HFFc6 (cell line): ENCODE measurements at regions not wholly inside any gene's neighbourhood (a gene's known extent, or its start where the extent isn't known, plus 50 kb on each side); places are given as distances from the start of the nearest gene placed in this dataset.

ENCODE experiments used
- DNase-seq: peaks from one replicate; pipeline ENCODE4 v3.0.0-alpha.2; 2018
- H3K27ac Mint-ChIP-seq: 2 replicates; pipeline ENCODE4 v1.8.0; 2020; ENCODE audit warnings: mild to moderate bottlenecking, mixed read lengths
- H3K27me3 Mint-ChIP-seq: 2 replicates; pipeline ENCODE4 v1.8.0; 2021; ENCODE audit warnings: mild to moderate bottlenecking, moderate library complexity, mixed read lengths; ENCODE audit not compliant: insufficient read depth
- H3K36me3 Mint-ChIP-seq: 2 replicates; pipeline ENCODE4 v1.8.0; 2021; ENCODE audit warnings: low read depth, mixed read lengths
- H3K4me1 Mint-ChIP-seq: 2 replicates; pipeline ENCODE4 v1.8.0; 2020; ENCODE audit warnings: low read depth, mixed read lengths
- H3K4me3 Mint-ChIP-seq: 2 replicates; pipeline ENCODE4 v1.8.0; 2020; ENCODE audit warnings: mild to moderate bottlenecking, moderate library complexity, mixed read lengths
- H3K9me3 Mint-ChIP-seq: 2 replicates; pipeline ENCODE4 v1.8.0; 2020; ENCODE audit warnings: mild to moderate bottlenecking, mixed read lengths
- TF ChIP-seq, protein P1 (sequence below): fragments of 200-600 bp; sonication (generic); IDR thresholded peaks from 2 replicates; pipeline ENCODE4 v1.5.0; 2021; ENCODE audit warnings: antibody characterized with exemption, mild to moderate bottlenecking

DNA sequence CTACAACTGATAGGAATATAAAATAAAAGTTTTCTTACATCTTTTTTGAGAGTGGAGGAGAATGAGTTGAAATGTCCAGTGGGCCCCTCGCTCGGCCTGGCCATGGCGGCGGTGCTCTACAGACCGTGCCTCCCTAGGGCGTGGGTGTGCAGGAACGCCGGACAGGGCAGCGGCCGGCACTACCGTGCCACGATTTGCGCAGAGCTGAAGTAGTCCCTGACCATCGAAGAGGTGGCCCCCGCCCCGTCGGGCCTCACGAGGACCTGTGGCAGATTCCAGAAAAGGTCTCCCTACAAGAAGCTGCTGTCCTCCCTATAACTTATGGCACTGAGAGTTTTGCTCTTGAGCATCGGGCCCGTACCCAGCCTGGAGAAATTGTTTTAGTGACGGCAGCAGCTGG is 228.9 kb upstream of the ARHGAP24 start:
- no peaks in the 10 kb centered on the region for H3K36me3 Mint-ChIP-seq
- TF ChIP-seq, protein P1, sequence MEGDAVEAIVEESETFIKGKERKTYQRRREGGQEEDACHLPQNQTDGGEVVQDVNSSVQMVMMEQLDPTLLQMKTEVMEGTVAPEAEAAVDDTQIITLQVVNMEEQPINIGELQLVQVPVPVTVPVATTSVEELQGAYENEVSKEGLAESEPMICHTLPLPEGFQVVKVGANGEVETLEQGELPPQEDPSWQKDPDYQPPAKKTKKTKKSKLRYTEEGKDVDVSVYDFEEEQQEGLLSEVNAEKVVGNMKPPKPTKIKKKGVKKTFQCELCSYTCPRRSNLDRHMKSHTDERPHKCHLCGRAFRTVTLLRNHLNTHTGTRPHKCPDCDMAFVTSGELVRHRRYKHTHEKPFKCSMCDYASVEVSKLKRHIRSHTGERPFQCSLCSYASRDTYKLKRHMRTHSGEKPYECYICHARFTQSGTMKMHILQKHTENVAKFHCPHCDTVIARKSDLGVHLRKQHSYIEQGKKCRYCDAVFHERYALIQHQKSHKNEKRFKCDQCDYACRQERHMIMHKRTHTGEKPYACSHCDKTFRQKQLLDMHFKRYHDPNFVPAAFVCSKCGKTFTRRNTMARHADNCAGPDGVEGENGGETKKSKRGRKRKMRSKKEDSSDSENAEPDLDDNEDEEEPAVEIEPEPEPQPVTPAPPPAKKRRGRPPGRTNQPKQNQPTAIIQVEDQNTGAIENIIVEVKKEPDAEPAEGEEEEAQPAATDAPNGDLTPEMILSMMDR: no peak
- H3K27ac Mint-ChIP-seq: no peak overlapping the region
- no peak for DNase-seq
- H3K27me3 Mint-ChIP-seq: no peaks in the 10 kb centered on the region
- H3K9me3 Mint-ChIP-seq: peaks cover 4% of the 10 kb centered on the region
- no peaks in the 10 kb centered on the region for H3K4me1 Mint-ChIP-seq
- no peak overlapping the region for H3K4me3 Mint-ChIP-seq

DNA sequence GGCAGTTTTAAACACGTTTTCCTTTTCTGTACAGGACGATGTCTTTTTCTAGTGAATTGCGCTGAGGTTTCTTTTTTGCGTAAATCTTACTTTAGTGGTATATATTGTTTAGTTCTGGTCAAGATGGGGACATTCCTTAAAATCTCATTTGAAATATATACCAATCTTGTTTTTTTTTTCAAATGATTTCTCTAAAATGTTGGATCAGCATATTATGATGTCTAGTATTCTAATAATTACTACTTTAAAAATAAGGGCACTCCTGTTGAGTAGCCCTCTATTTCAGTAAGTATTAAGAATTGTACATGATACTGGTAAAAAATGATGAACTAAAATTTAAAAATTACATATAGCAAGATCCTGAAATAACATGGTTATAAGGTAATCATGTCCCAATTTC is 224.1 kb upstream of the ARHGAP24 start:
- Mint-ChIP-seq H3K9me3 (peaks cover 19% of the 10 kb centered on the region), H3K27ac (no peak overlapping the region), H3K36me3 (no peaks in the 10 kb centered on the region), H3K4me1 (no peaks in the 10 kb centered on the region), H3K4me3 (no peak overlapping the region), H3K27me3 (no peaks in the 10 kb centered on the region)
- DNase-seq: no peak
- TF ChIP-seq, protein P1: no peak

DNA sequence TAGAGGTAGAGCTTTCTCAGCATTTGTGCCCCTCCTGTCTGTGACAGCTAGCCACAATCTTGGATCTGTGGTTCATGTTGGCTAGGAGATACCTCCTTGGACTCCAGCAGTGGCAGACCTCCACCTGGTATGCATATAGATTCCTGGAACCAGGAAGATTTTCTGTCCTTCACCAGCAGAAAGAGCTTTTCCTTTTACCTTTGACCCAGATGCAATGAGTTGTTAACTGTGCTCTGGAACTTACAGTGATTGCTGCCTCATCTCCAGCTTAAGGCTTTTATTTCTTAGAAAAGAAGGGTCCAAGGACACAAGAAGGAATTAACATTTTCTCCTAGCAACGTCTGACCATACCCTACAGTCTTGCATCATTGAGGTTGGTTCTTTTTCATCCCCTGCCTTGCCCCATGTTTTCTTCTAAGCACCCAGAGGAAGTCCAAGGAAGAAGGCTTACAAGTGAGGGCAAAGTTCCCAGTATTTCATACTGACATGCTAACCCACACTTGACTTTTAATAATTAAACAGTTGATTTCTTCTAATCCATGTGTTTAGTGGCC is 217.1 kb upstream of the ARHGAP24 start:
- no peaks in the 10 kb centered on the region for H3K27me3 Mint-ChIP-seq
- no peaks in the 10 kb centered on the region for H3K4me1 Mint-ChIP-seq
- no peak overlapping the region for H3K4me3 Mint-ChIP-seq
- H3K9me3 Mint-ChIP-seq: peaks cover 15% of the 10 kb centered on the region
- H3K36me3 Mint-ChIP-seq: no peaks in the 10 kb centered on the region
- DNase-seq: no peak
- TF ChIP-seq, protein P1: no peak
- H3K27ac Mint-ChIP-seq: no peak overlapping the region

DNA sequence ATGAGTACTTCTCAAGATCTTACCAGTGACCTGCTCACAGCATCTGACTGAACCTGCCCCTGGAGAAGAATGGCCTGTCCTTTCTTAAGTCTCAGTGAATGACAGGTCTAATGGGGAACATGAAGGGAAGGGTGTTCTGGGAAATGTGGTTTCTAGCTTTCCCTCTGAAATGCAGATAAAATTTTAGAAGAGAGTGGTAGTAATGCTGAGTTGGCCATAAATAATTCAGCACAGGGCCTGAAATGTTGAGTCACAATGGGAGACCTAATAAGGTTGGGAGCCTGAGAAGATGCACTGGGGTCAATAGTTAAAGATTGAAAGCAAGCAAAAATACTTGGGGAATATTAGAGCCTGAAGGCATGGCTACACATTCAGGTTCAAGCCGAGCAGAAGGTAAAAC is 214.9 kb upstream of the ARHGAP24 start:
- no peaks in the 10 kb centered on the region for H3K4me1 Mint-ChIP-seq
- H3K36me3 Mint-ChIP-seq: no peaks in the 10 kb centered on the region
- no peak overlapping the region for H3K4me3 Mint-ChIP-seq
- TF ChIP-seq, protein P1: no peak
- DNase-seq: no peak
- no peaks in the 10 kb centered on the region for H3K27me3 Mint-ChIP-seq
- no peak overlapping the region for H3K27ac Mint-ChIP-seq
- peaks cover 5% of the 10 kb centered on the region; the same call in 1 of the 2 replicates for H3K9me3 Mint-ChIP-seq

DNA sequence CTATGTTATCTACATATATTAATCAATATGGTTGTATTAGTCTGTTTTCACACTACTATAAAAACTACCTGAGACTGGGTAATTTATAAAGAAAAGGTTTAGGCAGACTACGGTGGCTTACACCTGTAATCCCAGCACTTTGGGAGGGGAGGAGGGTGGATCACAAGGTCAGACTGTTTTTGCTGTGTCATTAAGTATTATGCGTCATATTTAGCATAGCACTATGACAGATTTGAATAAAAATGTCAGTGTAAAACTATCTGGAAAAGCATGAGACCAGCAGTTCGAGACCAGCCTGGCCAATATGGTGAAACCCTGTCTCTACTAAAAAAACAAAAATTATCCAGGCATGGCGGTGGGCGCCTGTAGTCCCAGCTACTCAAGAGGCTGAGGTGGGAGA is 209.7 kb upstream of the ARHGAP24 start:
- no peaks in the 10 kb centered on the region for H3K4me1 Mint-ChIP-seq
- H3K27ac Mint-ChIP-seq: no peak overlapping the region
- H3K4me3 Mint-ChIP-seq: no peak overlapping the region
- peaks cover 5% of the 10 kb centered on the region; the same call in 1 of the 2 replicates for H3K27me3 Mint-ChIP-seq
- no peaks in the 10 kb centered on the region for H3K36me3 Mint-ChIP-seq
- TF ChIP-seq, protein P1: no peak
- H3K9me3 Mint-ChIP-seq: no peaks in the 10 kb centered on the region; the same call in 1 of the 2 replicates
- DNase-seq: no peak

DNA sequence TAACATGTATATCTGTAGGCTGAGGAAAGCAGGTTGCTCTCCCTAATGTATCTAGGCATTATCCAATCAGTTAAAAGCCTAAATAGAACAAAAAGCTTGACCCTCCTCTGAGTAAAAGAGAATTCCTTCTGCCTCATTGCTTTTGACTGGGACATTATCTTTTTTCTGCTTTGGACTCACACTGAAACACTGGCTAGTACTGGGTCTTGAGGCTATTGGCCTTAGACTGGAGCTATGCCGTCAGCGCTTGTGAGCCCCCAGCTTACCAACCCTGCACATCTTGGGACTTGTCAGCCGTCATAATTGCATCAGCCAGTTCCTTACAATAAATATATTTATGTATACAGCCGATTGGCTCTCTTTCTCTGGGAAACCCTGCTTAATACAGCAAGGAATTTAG is 206.8 kb upstream of the ARHGAP24 start:
- Mint-ChIP-seq H3K4me3 (no peak overlapping the region), H3K27ac (no peak overlapping the region), H3K9me3 (no peaks in the 10 kb centered on the region; the same call in 1 of the 2 replicates), H3K27me3 (peaks cover 5% of the 10 kb centered on the region; the same call in 1 of the 2 replicates), H3K4me1 (no peaks in the 10 kb centered on the region), H3K36me3 (no peaks in the 10 kb centered on the region)
- TF ChIP-seq, protein P1: no peak
- DNase-seq: no peak
